ENCODE measurements at regions not wholly inside any gene's neighbourhood (a gene's known extent, or its start where the extent isn't known, plus 50 kb on each side); places are given as distances from the start of the nearest gene placed in this dataset.
A peak's percentile ranks its signal among the peaks of the same experiment; 100 is the strongest.

- POLR2A ChIA-PET, result interaction anchor here (0.7 to 6.3 kb wide), 7 partner anchors 97 to 398 kb away, joined by 3 to 60 read pairs (median 4); partner anchors contain the start of gene PTPN13
- H3K4me1 Mint-ChIP-seq (ENCODE audit: insufficient read depth, unreplicated experiment), result peaks cover 6% of the 10 kb centered on the region
- BruUV-seq (replicated peaks), result no TSS peak
Measured at GRCh38 chr4:86497131-86497530, 97.0 kb upstream of the PTPN13 start.

GRCh38 chr4:86497980-86498862 lies 95.9 kb upstream of the PTPN13 start:
- H3K9me3 Mint-ChIP-seq (ENCODE audit: unreplicated experiment), result no peaks in the 10 kb centered on the region
- no peaks in the 10 kb centered on the region for H3K36me3 Mint-ChIP-seq (ENCODE audit: insufficient read depth, unreplicated experiment)
- CTCF ChIA-PET, result interaction anchor here (0.5 to 4.3 kb wide), 65 partner anchors 8 to 1655 kb away, joined by 3 to 46 read pairs (median 4); partner anchors contain the start of genes C4orf36 and PTPN13
- H3K4me3 Mint-ChIP-seq (ENCODE audit: unreplicated experiment), result no peak overlapping the region
- peak; percentile 67 for DNase-seq (ENCODE audit: unreplicated experiment)
- H3K4me1 Mint-ChIP-seq (ENCODE audit: insufficient read depth, unreplicated experiment), result peaks cover 6% of the 10 kb centered on the region
- POLR2A ChIA-PET, result interaction anchor here (0.6 to 6.3 kb wide), 8 partner anchors 24 to 1464 kb away, joined by 3 to 60 read pairs (median 3); partner anchors contain the start of gene PTPN13
- TF ChIP-seq CTCF (IDR thresholded peaks at IDR 0.05; ENCODE audit: unreplicated experiment), result peak; percentile 62
- intact Hi-C loops (cut with micrococcal nuclease), result loop anchor here (5.0 kb wide), 1 partner anchor 739 kb away; no protein-coding TSS in a partner anchor
- H3K27me3 Mint-ChIP-seq (ENCODE audit: insufficient read depth, unreplicated experiment), result no peaks in the 10 kb centered on the region
- BruUV-seq (replicated peaks), result no TSS peak
- no peak overlapping the region for H3K27ac Mint-ChIP-seq (ENCODE audit: low read depth, unreplicated experiment)

More at GRCh38 chr4:86497131-86497530, 97.0 kb upstream of the PTPN13 start:
- no peaks in the 10 kb centered on the region for H3K36me3 Mint-ChIP-seq (ENCODE audit: insufficient read depth, unreplicated experiment)
- no peak overlapping the region for H3K27ac Mint-ChIP-seq (ENCODE audit: low read depth, unreplicated experiment)
- CTCF ChIA-PET, result interaction anchor here (0.6 to 4.3 kb wide), 27 partner anchors 9 to 404 kb away, joined by 3 to 46 read pairs (median 5); partner anchors contain the start of gene C4orf36
- peak; percentile 66 for DNase-seq (ENCODE audit: unreplicated experiment)
- no peaks in the 10 kb centered on the region for H3K27me3 Mint-ChIP-seq (ENCODE audit: insufficient read depth, unreplicated experiment)
- no peak overlapping the region for H3K4me3 Mint-ChIP-seq (ENCODE audit: unreplicated experiment)
- intact Hi-C loops (cut with micrococcal nuclease), result loop anchor here (5.0 kb wide), 1 partner anchor 740 kb away; no protein-coding TSS in a partner anchor
- no peaks in the 10 kb centered on the region for H3K9me3 Mint-ChIP-seq (ENCODE audit: unreplicated experiment)
- no peak for TF ChIP-seq CTCF (IDR thresholded peaks at IDR 0.05; ENCODE audit: unreplicated experiment)

- intact Hi-C loops (cut with micrococcal nuclease), result loop anchor here (5.0 kb wide), 1 partner anchor 738 kb away; no protein-coding TSS in a partner anchor
- Mint-ChIP-seq H3K36me3 (ENCODE audit: insufficient read depth, unreplicated experiment) (no peaks in the 10 kb centered on the region), H3K27ac (ENCODE audit: low read depth, unreplicated experiment) (no peak overlapping the region), H3K9me3 (ENCODE audit: unreplicated experiment) (no peaks in the 10 kb centered on the region), H3K4me3 (ENCODE audit: unreplicated experiment) (no peak overlapping the region), H3K4me1 (ENCODE audit: insufficient read depth, unreplicated experiment) (peaks cover 6% of the 10 kb centered on the region), H3K27me3 (ENCODE audit: insufficient read depth, unreplicated experiment) (no peaks in the 10 kb centered on the region)
- BruUV-seq (replicated peaks), result no TSS peak
- TF ChIP-seq CTCF (IDR thresholded peaks at IDR 0.05; ENCODE audit: unreplicated experiment), result no peak
- ChIA-PET CTCF (interaction anchor here (0.5 to 4.3 kb wide), 47 partner anchors 8 to 738 kb away, joined by 3 to 46 read pairs (median 4); partner anchors contain the start of genes C4orf36 and PTPN13), POLR2A (interaction anchor here (1.0 to 6.3 kb wide), 5 partner anchors 95 to 404 kb away, joined by 3 to 60 read pairs (median 5); partner anchors contain the start of gene PTPN13)
- no peak for DNase-seq (ENCODE audit: unreplicated experiment)
Measured at GRCh38 chr4:86498863-86499166, 95.3 kb upstream of the PTPN13 start.

GRCh38 chr4:86500527-86500926 lies 93.6 kb upstream of the PTPN13 start:
- Mint-ChIP-seq H3K9me3 (ENCODE audit: unreplicated experiment) (no peaks in the 10 kb centered on the region), H3K27ac (ENCODE audit: low read depth, unreplicated experiment) (no peak overlapping the region), H3K4me3 (ENCODE audit: unreplicated experiment) (no peak overlapping the region), H3K4me1 (ENCODE audit: insufficient read depth, unreplicated experiment) (peaks cover 6% of the 10 kb centered on the region), H3K27me3 (ENCODE audit: insufficient read depth, unreplicated experiment) (no peaks in the 10 kb centered on the region), H3K36me3 (ENCODE audit: insufficient read depth, unreplicated experiment) (no peaks in the 10 kb centered on the region)
- intact Hi-C loops (cut with micrococcal nuclease), result no loop called here
- POLR2A ChIA-PET, result interaction anchor here (0.5 to 6.3 kb wide), 6 partner anchors 9 to 506 kb away, joined by 3 to 60 read pairs (median 3); partner anchors contain the start of gene PTPN13
- CTCF ChIA-PET, result interaction anchor here (0.6 to 4.3 kb wide), 11 partner anchors 11 to 405 kb away, joined by 3 to 46 read pairs (median 5); partner anchors contain the start of genes C4orf36 and PTPN13
- no TSS peak for BruUV-seq (replicated peaks)
- no peak for DNase-seq (ENCODE audit: unreplicated experiment)
- TF ChIP-seq CTCF (IDR thresholded peaks at IDR 0.05; ENCODE audit: unreplicated experiment), result no peak

Measured in MCF 10A (cell line).